LHCN-M2 (cell line): ENCODE measurements at regions not wholly inside any gene's neighbourhood (a gene's known extent, or its start where the extent isn't known, plus 50 kb on each side); places are given as distances from the start of the nearest gene placed in this dataset.

Experiments
- DNase-seq: peaks from one replicate; pipeline ENCODE4 v3.0.0-alpha.2; 2012; ENCODE audit warnings: low read depth

DNA sequence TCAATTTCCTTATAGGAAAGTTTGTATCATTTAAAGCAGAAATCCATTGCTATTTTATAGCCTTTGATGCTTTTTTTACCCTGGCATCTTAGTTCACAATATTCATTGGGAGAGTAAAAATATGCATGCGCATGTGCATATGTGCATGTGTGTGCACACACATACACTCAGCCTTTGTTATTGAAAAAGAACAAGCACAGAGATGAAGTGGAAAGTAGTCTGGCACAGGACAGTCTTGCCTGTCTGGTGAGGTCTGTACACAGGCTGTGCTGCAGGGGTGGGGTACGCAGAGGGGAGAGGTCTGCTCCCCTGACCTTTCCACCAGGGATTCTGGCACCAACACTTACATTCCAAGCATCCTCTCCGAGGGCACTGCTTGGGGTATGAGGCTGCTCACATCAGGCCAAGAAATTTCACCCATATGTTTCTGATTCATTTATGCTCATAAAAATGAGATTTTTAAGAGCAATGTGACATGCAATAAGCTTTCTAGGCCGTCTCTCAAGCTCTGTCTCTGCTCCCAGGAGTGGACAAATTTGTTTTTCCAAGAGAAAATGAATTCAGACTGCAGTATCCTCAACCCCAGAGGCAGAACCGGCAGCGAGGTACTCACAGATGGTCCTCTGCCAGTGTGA lies 237.2 kb downstream of the INSIG2 start:
- no peak for DNase-seq

DNA sequence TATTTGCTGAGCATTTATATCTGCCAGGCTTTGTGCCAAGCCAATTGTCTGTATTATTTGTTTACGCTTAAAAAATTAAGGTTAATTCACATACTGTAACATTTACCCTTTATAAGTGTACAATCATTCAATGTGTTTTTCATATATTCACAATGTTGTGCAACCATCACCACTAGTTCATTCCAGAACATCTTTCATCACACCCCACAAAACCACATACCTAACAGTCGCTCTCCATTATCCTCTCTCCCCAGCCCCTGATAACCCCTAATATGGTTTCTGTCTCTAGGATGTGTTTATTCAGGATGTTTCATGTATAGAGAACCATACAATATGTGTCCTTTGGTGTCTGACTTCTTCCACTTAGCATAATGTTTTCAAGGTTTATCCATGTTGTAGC lies 234.1 kb downstream of the INSIG2 start:
- DNase-seq: no peak

DNA sequence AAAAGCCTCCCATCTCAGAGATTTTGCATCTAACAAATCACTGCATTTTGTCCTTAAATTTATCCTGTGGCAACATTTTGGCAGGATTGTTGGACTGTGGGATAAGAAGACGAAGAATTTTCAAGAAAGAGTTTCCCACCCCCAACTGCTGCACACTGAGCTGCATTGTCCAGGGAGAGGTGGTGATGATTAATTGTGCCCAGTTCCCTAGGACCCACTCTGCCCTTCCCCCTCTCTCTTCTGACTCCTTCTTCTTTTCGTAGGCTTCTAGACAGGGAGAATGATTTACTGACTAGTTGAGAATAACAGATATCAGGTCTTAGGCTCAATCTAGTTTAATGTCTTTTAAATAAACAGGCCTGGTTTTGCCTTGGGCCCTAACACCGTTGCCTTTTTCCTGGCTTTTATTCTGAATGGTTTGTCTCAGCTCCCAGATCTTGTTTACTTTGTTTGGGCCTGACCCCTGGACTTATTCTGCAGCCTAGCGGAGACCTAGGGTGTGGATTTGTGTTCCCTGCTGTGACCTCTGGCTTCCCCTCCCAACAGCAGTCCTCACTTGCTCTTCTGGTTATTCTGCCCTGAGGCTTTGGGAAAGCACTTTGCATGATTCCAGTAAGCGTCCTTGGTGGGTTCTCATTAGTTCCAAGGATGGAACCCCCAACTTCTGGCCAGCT lies 233.3 kb downstream of the INSIG2 start:
- no peak for DNase-seq

DNA sequence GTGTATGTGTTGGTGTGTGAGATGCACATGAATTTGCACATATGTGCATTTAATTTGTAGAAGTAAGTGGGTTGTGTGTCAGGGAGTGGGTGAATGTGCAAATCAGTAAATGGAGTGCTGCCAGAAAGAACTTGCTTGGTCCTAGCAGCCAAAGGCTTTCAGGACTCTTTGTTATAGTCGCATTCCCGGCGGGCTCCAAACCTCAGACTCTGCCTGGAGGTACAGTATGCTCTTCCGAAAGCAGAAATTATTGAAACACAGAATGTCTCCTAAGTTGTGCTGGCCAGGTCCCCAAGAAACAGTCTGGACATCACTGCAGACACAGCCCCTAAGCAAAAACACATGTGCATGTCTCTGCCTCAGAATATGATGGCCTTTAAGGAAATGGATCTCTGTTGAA lies 232.4 kb downstream of the INSIG2 start:
- no peak for DNase-seq

DNA sequence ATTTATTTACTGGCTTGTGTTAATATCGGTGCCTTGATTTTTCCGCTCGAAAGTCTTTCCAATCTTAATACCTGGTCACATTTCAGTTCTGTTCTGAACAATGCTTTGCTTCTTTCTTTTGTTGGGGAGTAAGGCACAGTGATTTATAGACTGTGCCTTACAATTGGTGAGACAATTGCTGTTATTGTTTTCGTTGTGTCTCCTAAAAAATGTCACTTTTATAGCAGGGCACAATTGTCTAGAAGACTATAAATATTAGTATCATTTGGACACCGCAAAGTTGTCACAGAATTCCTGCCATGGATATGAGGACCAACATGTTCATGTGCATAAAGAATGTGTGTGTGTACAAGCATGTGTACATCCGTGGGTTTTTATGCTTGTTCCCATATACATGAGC lies 231.9 kb downstream of the INSIG2 start:
- DNase-seq: no peak

DNA sequence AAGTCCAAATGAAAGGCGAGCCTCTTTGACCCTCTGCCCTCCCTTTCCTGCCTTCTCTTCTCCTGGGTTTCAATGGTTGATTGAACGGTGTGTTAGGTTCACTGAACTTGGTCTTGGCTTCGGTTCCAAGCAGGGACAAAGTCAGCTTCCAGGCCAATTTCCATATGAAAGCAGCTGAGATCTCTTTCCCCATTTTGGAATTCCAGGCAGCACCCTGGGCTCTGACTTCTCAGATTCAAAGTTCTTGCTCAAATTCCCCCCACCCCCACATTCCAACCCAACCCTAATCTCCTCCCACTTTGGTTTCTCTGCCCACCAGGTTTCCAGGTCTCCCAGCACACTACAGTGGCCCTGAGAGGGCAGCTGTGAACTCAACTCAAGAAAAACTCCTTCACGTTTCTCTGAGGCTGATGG lies 231.0 kb downstream of the INSIG2 start:
- no peak for DNase-seq

DNA sequence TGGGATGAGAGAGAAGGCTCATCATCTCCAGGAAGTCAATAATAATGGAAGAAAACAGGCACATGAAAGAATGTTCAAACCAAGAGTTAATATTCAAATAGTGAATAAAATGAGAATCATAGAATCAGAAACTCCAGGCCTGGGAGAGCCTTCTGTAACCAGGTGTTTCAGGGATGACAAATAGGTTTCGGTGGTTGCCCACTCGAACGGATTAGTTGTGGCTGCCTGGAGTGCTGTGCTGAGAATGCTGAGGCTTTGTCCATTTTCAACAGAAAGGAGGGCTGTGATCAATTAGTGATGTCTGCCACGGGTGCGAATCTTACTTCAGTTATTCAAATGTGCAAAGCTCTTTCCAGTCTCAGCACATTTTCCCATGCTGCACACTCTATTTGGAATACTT lies 227.3 kb downstream of the INSIG2 start:
- DNase-seq: no peak

DNA sequence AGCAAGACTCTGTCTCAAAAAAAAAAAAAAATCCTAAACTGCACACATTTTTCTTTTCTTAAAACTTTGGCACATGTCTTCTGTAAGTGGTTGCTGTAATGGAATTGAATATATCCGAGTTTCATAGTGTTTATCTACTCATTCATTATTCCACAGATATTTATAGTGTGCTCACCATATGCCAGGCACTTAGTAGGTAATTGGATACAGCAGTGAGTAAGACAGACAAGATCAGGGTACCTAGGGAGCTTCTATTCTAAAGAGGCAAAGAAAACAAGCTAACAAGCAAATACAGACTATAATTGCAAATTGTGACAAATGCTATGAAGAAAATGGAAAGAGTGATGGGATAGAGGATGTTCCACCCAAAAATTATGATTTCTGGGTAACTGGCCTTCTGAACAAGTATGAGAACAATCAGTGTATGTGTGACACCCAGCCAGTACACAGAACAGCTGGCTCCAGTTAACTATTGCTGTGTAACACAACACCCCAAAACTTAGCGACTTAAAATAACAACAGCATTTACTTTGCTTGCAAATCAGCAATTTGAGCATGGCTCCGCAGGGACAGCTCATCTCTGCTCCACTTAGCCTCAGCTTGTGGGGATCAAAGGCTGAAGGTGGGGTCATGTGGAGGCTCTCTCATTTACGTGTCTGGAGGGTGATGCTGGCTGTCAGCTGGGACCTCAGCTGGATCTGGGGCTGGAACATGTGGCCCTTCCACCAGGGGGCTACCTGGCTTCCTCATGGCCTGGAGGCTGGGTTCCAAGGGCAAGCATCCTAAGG lies 224.9 kb downstream of the INSIG2 start:
- peak; percentile 6 for DNase-seq

DNA sequence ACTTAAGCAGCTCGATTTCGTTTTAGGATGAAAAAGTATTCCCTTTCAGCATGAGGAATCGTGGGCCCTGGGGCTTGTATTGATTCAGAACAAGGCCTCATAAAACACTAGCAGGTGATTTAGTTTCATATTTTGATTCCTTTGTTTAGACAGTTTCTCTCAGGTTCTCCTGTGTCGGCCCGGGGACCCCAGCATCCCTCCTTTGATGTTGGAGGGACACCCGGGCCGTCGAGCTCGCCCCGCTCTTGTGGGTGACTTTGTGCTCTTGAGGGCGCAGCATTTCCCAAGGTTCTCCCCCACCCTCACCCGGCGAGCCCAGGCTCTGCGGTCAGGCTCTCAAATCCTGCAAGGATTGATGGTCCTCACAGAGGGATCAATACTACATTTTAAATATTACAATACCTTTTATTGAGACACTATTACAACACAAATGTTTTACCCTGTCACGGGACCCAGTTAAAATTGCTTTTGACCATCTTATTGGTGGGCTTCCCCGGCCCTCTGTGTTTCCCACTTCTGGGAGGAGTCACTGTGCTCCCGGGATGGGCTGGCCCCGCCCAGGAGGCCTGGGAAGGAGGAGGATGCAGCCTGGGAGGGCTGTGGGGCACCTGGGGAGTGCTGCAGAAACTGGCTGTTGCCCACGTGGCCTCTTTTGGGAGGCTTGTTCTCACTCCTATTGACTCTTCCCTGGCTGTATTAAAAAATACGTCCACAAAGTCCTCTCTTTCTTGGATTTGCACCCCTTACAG lies 222.6 kb downstream of the INSIG2 start:
- DNase-seq: no peak

DNA sequence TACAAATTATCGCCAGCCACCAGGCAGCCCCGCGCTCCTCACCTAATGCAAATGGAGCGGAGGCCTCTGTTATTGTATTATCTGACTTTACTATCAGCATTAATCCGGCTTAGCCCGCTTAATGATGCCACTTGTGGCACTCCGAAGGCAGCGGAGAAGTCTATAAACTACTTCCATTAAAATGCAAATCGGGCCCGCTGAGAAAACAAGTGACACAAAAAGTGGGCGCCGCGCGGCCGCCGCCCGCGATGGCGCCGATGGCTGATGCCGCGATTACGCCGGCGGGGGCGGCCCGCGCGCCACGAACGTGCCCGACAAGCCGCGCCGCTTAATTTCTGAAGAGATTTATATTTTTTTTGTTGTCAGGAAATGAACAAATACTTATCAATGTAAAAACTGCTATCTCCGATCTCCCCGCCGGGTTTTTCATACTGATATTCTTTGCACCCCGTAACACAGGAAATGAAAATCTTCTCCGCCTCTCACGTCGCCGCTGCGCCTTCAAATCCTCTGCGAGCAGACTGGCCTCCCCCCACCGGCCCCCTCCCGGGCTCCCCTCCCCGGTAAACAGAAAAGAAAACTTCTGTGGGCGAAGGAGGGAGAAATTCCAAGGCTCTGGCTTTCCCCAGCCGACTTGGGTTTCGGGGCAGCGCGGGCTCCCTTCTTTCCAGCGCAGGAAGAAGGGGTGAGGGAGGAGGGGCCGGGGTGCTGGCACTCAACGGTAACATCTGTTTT lies 221.8 kb downstream of the INSIG2 start:
- DNase-seq: peak; percentile 24

DNA sequence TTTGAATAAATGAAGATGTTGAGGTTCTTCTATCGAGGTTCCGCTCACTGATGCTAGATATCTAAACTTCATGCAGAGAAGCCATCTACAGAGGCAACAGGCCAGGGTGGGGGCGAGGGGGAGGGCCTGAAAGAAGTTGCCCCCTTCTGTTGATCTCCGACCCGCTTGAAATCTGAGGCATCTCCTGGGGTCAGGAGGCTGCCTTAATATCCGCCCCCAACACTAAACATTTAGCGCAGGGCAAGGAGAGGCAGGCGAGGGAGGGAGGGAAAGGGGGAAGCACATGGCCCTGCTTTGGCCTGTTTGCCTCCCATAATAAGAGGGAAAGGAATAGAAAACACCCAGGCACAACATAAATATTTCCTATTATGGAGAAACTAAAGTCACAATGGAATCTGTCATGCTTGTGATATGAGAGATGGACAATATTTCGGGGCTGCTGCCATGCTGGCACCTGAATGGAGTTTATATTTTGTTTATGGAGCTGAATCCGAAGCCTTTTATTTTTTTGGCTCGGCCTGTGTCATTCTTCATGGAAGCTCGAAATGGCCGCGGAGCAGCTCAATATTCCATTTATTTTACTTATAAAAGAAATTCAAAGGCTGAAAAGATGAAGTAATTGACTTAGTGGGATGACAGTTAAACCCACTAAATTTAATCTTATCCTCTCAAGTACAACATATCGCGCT lies 221.1 kb downstream of the INSIG2 start:
- DNase-seq: peak; percentile 0

DNA sequence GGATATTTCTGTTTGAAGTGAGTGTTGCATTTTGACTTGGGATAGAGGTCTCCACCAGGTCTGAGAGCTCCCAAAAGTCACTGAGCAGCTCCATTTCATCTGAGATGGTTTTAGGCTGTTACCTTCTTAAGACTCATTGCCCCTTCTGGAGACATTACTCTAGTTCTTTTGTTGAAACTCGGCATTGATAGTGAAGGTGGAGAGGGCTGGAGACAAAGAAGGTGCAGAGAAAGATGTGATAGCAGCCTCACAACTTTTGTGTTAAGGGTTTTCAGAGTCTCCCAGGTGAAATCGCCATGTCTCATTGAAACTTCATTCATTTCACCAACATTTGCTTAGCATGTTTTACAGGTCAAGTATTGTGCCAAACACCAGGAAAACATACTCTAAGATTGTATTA lies 219.6 kb downstream of the INSIG2 start:
- DNase-seq: no peak

DNA sequence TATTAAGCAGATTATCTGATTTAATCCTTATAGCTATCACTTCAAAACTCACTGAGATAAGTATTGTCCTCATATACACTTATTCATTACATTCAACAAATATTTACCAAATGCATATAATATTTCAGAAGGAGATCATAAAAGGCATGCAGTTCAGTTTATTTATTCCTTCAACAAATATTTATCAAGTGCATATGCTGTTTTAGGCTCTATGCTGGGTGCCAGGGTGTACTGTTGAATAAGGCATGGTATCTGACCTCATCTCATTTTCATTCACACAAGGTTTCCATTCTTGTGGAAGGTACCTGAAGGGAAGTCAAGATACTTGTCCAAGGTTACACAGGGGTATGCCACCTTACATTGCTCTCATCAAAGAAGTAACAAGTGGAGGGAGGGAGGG lies 213.0 kb downstream of the INSIG2 start:
- DNase-seq: no peak

DNA sequence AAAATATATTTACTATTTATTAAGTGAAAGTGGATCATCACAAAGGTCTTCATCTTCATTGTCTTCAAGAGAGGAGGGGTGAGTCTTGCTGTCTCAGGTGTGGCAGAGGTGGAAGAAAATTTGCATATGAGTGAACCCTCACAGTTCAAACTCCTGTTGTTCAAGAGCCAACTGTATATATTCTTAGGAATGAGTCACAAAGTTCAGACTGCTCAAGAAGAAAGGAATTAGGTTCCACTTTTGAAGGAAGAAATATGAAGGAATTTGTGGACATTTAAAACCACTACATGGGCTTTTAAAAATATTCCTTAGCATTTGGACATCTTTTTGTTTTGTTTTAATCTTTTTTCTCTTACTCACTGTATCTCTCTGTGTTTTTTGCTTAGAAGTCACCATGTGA lies 212.6 kb downstream of the INSIG2 start:
- DNase-seq: no peak

DNA sequence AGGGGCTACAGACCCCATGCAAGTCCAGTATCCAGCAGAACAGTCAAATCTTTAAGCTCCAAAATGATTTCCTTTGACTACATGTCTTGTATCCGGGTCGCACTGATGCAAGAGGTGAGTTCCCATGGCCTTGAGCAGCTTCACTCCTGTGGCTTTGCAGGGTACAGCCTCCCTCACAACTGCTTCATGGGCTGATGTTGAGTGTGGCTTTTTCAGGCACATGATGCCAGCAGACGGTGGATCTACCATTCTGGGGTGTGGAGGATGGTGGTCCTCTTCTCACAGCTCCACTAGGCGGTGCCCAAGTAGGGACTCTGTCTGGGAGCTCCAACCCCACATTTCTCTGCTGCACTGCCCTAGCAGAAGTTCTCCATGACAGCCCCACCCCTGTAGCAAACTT lies 208.4 kb downstream of the INSIG2 start:
- DNase-seq: no peak

DNA sequence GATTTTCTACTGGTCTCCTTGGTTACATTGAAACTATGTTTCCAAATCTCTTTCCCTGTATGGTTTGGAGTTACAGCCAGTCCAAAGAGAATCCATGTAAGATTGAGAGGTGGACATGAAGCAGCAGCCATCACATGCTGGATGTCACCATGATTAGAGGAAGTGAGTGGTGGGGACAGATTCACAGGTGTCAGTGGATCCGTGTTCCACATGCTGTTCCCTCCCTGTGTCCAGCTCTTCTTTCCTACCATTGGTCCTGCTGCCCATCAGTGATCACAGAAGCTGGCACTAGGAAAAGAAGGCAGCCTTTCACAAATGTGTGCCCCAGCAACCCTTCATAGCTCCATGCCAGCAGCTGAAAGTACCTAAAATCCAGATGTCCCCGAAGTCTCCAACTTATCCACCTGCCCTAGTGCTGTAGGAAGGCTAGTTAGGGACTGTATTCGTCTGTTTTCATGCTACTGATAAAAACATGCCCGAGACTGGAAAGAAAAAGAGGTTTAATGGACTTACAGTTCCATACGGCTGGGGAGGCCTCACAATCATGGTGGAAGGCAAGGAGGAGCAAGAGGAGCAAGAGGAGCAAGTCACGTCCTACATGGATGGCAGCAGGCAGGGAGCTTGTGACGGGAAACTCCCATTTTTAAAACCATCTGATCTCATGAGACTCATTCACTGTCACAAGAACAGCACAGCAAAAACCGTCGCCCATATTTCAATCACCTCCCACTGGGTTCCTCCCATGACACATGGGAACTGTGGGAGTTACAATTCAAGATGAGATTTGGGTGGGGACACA lies 207.5 kb downstream of the INSIG2 start:
- DNase-seq: no peak

DNA sequence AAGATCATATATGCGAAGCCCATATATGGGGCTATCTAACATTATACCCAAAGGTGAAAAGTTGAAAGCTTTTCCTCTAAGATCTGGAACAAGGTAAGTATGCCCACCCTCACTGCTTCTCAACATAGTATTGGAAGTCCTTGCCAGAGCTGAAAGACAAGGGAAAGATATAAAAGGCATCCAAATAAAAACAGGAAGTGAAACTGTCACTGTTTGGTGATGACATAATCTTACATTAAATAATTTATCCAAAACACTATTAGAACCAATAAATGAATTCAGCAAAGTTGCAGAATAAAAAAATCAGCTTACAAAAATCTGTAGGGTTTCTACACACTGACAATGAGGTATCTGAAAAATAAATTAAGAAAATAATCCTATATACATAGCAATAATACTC lies 205.8 kb downstream of the INSIG2 start:
- DNase-seq: no peak

DNA sequence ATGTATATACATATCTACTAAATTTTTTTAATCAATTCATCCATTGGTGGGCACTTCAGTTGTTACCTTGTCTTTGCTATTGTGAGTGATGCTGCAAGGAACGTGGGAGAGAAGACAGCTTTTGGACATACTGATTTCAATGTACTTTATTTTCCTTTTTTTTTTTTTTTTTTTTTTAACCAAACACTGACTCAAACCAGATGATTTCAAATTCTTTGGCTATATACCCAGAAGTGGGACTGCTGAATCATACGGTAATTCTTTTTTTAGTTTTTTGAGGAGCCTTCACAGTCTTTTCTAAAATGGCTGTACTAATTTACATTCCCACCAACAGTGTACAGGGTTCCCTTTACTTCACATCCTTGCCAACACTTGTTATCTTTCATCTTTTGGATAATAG lies 204.7 kb downstream of the INSIG2 start:
- no peak for DNase-seq

DNA sequence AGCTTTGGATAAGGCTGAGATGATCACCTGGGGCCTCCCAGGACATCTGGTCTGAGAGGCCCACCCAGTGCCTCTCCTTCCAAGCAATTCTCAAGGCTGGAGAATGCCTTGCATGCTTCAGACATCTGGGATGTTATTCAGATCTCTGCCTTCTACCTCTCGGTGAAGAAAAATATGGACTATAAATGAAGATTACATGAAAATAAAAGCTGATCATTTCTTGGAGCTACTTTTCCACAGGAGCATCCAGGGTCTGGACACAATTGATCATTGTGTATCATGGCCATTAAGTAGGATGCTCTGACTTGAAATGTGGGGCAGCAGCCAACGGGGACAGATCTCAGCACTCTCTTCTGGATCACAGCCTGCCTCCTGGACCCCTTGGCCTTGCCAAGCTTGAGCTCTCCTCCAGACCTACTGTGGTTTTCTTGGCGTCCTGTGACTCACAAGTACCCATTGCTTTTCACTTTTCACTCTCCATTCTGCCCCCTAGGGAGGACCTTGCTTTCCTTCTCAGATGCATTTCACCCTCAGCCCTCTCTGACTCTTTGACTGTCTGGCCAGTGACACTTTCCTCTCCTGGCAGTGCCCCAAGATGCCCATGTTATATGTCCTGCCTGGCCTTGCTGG lies 203.1 kb downstream of the INSIG2 start:
- no peak for DNase-seq
